ENCODE measurements at regions not wholly inside any gene's neighbourhood (a gene's known extent, or its start where the extent isn't known, plus 50 kb on each side); places are given as distances from the start of the nearest gene placed in this dataset.

DNA sequence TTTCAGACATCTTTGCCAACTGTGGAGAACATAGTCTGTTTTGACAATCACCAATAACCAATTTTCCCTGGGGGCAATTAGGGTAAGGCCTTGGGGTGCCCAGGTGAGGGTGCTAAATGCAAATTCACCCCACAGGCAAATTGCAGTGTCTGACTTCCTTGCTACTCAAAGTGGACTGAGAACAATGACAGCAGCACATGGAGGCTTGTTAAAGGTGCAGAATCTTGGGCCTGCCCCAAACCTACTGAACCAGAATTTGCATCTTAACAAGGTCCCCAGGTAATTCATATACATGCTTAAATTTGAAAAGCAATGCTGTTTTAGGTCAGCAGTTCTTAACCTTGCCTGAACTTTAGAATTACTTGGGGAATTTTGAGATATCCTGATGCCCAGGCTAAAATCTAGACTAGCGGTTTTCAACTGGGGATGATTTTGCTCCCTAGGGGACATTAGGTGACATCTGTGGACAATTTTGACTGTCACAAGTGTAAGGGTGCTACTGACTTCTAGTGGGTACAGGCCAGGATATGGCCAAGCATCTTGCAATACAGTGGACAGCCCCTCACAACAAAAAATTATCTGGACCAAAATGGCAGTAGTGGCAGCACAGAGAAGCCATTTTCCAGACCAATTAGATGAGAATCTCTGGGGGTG lies 80.2 kb upstream of the GCFC2 start:
- no peak for DNase-seq

DNA sequence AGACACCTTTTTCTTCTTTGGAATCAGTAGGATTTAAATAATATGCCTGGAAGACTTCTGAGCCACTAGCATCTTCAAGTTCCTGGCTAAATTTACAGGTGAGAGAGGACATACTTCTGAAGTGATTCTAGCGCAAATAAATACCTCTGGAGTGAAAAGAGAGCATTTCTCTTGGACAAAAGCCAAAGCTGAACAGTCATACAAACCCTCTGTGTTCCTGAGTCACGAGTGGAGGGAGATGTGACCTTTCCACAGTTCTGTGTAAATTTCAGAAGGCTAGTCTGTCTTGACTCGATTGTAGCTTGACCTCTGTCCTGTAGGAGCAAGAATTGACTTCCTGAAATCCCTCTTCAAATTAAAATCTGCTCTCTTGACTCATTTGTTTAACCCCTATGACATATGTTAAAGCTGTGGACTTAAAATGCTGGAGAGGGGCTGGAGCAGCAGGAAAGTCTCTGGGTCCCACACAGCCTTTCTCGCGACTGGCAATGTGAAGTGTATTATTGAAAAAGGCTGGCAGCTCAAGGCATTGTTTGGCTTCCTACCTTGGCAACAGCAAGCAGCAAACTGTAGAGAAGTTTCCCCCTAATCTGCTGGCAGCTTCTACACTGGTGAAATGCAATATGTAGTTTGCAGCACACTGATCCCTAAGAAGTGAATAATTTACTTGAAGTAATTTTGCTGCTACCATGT lies 79.6 kb upstream of the GCFC2 start:
- DNase-seq = no peak

DNA sequence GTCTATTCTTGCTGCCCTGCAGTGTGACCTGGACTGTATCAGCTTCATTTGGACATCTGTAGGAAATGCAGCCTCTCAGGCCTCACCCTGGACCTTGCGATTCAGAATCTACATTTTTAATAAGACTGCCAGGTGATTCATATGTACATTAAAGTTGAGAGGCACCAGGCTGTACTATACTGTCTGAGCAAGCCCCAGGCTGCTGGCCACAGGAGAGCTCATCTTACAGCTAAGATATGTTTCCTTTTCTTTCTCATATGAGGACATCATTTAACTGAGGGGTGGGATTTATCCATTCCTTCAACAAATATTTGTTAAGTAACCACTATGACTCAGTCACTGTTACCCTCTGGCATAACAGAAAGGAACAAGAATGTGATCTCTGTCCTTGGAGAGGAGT lies 78.2 kb upstream of the GCFC2 start:
- no peak for DNase-seq

GRCh38 chr2:75788154-75788553 lies 77.4 kb upstream of the GCFC2 start:
- DNase-seq = no peak

DNA sequence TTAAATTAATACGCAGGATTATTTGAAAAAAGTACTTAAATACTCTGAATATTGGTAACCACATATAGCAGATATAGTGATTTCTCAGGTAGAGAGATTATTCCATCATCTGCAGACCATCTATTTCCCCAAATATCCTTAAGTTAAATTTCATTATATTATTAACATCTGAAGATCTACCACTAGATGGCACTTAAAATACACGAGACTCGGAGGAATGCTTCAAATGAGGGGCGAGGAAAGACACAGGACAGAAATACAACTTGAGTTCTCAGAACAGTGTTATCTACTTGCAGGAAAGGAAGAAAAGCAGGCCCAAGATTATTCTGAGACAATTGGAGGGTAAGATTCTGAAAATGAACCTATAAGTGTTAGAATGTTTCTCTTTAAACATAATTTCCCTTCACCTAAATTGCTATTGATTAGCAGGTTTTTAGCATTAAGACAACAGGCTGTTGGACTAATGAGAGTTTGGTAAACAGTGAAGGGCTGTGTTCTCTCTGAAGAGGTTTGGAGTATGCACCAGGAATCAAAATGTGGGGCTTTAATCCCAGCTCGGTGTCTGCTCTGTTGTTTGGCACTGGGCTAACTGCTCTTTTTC lies 76.9 kb upstream of the GCFC2 start:
- DNase-seq = no peak

DNA sequence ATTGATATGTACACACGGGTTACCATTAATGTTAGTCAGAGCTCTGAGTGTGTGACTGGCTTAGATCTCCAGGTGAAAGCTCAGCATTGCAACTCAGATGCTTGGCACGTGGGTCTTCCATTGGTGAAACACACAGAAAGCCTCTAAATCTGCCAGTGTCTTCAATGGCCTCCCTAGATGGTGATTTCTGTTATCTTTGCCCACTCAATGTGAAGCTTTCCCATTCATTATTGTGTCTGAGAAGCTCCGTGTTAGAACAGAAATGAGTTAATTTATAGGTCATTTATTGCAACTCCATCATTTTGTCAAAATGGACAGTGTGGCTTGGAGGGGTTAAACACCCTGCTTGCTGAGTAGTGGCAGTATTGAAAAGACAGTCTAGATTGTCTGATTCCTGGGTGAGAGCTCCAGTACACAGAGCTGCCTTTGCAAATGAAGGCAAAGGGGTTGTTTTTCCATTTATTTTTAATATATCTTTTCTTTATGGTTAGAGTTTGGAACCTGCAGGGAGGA lies 64.7 kb upstream of the GCFC2 start:
- DNase-seq = no peak

DNA sequence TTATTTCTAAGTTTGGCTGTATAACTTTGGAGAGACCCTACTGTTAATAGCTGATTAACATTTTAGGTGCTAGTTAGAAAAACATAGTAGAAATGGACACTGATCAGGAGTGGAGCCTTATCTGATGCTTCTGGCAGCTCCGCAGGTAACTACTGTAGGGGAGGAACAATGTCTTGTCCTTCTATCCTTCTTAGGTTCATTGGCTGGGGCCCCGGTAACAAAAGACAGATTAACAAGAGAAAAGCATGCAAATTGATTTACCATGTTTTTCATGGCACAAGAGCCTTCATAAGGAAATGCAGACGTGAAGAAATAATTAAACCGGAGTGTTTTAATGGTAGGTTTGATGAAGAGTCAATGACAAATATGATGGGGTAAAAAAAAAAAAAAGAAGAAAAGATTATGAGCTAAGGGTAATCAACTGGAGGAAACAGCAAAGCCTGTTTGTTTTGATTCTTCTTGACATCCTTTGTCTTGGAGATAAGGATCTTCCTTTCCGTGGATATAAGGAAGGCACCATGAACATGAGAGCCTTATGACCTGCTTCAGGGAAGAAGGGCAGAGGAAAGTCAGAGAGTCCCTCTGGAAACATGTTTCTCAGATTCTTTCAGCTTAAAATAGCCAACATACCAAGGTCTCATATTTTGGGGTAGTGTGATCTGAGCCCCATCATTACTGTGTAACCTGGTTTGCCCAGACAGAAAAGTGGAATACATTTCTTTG lies 62.4 kb upstream of the GCFC2 start:
- DNase-seq = no peak

- no peak for DNase-seq
These were observed 55.1 kb upstream of the GCFC2 start for GRCh38 chr2:75765798-75766197.

GRCh38 chr2:75764611-75765010 lies 53.9 kb upstream of the GCFC2 start:
- DNase-seq = no peak

Data from activated CD8-positive, alpha-beta memory T cell treated with anti-CD3 and anti-CD28 coated beads for 24 hours (primary cell).